ENCODE measurements at regions not wholly inside any gene's neighbourhood (a gene's known extent, or its start where the extent isn't known, plus 50 kb on each side); places are given as distances from the start of the nearest gene placed in this dataset.
"Not testable (repeated sequence)": the region's sequence is repeated elsewhere in the genome, so short reads cannot be mapped to it uniquely, and the experiment has no call there.

DNA sequence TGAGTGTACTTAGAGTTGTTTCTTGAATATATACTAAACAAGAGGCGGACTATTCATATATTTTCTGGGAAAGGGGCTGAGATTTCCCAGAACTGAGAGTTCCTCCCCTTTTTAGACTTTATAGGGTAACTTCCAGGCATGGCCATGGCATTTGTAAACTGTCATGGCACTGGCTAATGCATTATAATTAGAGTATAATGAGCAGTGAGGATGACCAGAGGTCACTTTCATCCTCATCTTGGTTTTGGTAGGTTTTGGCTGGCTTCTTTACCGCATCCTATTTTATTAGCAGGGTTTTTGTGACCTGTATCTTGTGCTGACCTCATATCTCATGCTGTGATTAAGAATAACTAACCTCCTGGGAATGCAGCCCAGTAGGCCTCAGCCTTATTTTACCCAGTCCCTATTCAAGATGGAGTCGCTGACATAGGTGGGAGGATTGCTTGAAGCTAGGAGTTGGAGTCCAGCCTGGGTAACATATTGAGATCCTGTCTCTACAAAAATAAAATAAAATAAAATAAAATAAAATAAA is 91.4 kb downstream of the MOBP start:
- no peaks in the 10 kb centered on the region for H3K9me3 ChIP-seq (ENCODE audit: control insufficient read depth in 2 of 2, low read length in 2 of 2)
- no peaks in the 10 kb centered on the region for H3K4me1 ChIP-seq (ENCODE audit: control insufficient read depth, insufficient read depth, low read length, poor library complexity, severe bottlenecking)
- Mint-ChIP-seq H3K36me3 (no peaks in the 10 kb centered on the region), H3K4me1 (no peaks in the 10 kb centered on the region), H3K27me3 (peaks cover 18% of the 10 kb centered on the region), H3K27ac (no peak overlapping the region), H3K4me3 (no peak overlapping the region), H3K9me3 (peaks cover 0 to 9% (median 2%) of the 10 kb centered on the region in 7 donors)
- H3K27ac ChIP-seq (ENCODE audit: insufficient read depth, low read length, poor library complexity, severe bottlenecking): no peak overlapping the region
- peaks cover 2% of the 10 kb centered on the region for H3K27me3 ChIP-seq (ENCODE audit: control insufficient read depth, insufficient read depth, low read length)
- no peaks in the 10 kb centered on the region for H3K36me3 ChIP-seq (ENCODE audit: control insufficient read depth, insufficient read depth, low read length)
- DNase-seq: no peak
- no peak overlapping the region for H3K4me3 ChIP-seq (ENCODE audit: low read depth, low read length)
- ATAC-seq (ENCODE audit: low read depth in 2 of 2): no peak

DNA sequence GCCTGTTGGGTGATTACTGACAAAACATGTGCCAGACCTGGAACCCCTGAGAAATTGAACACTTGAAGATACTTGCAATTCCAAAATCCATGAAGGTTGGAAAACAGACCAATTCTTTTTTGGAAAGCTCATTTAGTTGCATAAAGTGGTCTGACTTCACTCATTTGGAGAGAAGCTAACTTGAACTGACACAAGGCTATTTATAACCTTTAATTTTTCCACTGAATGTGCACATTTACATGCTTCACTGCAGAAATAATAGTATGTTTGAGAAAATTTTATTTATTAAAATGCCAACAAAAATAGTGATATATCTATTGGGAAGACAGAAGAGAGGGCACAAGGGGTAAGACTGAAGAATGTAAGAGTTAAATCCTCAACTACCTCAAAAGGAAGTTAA is 92.1 kb downstream of the MOBP start:
- H3K27me3 ChIP-seq (ENCODE audit: control insufficient read depth, insufficient read depth, low read length): peaks cover 2% of the 10 kb centered on the region
- H3K27ac Mint-ChIP-seq: no peak overlapping the region
- no peak overlapping the region for H3K4me3 Mint-ChIP-seq
- H3K9me3 Mint-ChIP-seq: peaks cover 0 to 5% (median 1%) of the 10 kb centered on the region in 7 donors
- no peaks in the 10 kb centered on the region for H3K36me3 ChIP-seq (ENCODE audit: control insufficient read depth, insufficient read depth, low read length)
- no peaks in the 10 kb centered on the region for H3K36me3 Mint-ChIP-seq
- H3K4me1 Mint-ChIP-seq: no peaks in the 10 kb centered on the region
- no peak for DNase-seq
- H3K4me1 ChIP-seq (ENCODE audit: control insufficient read depth, insufficient read depth, low read length, poor library complexity, severe bottlenecking): no peaks in the 10 kb centered on the region
- peaks cover 14% of the 10 kb centered on the region for H3K27me3 Mint-ChIP-seq
- H3K27ac ChIP-seq (ENCODE audit: insufficient read depth, low read length, poor library complexity, severe bottlenecking): no peak overlapping the region
- no peak for ATAC-seq (ENCODE audit: low read depth in 2 of 2)
- no peaks in the 10 kb centered on the region for H3K9me3 ChIP-seq (ENCODE audit: control insufficient read depth in 2 of 2, low read length in 2 of 2)
- H3K4me3 ChIP-seq (ENCODE audit: low read depth, low read length): no peak overlapping the region

DNA sequence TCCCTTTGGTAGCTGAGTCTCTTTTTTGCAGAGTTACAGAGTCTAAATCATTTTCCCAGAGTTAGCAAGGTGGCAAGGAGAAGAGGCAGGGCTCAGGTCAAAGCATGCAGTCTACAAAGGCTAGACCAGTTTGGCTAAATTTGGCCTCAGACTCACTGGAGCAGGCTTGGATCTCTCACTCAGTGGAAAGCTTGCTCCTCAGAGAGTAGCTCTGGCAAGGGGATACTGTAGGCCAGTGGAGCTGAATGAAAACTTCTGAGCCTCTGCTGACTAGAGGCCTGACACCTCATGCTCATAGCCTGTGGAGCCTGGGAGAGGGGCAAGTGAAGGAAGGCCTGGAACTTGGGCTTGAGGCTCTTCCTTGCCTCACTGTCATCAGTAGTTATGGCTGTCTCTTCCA is 101.0 kb downstream of the MOBP start:
- H3K27me3 Mint-ChIP-seq: peaks cover 14% of the 10 kb centered on the region
- Histone ChIP-seq H3K4me1 (ENCODE audit: control insufficient read depth, insufficient read depth, low read length, poor library complexity, severe bottlenecking) (no peaks in the 10 kb centered on the region), H3K36me3 (ENCODE audit: control insufficient read depth, insufficient read depth, low read length) (no peaks in the 10 kb centered on the region), H3K27me3 (ENCODE audit: control insufficient read depth, insufficient read depth, low read length) (no peaks in the 10 kb centered on the region), H3K27ac (ENCODE audit: insufficient read depth, low read length, poor library complexity, severe bottlenecking) (no peak overlapping the region), H3K9me3 (ENCODE audit: control insufficient read depth in 2 of 2, low read length in 2 of 2) (no peaks in the 10 kb centered on the region), H3K4me3 (ENCODE audit: low read depth, low read length) (no peak overlapping the region)
- H3K4me1 Mint-ChIP-seq: no peaks in the 10 kb centered on the region
- ATAC-seq (ENCODE audit: low read depth in 2 of 2) (no peak), DNase-seq (no peak)
- peaks cover 0 to 3% (median 0%) of the 10 kb centered on the region in 7 donors for H3K9me3 Mint-ChIP-seq
- no peak overlapping the region for H3K27ac Mint-ChIP-seq
- H3K4me3 Mint-ChIP-seq: no peak overlapping the region
- H3K36me3 Mint-ChIP-seq: no peaks in the 10 kb centered on the region

DNA sequence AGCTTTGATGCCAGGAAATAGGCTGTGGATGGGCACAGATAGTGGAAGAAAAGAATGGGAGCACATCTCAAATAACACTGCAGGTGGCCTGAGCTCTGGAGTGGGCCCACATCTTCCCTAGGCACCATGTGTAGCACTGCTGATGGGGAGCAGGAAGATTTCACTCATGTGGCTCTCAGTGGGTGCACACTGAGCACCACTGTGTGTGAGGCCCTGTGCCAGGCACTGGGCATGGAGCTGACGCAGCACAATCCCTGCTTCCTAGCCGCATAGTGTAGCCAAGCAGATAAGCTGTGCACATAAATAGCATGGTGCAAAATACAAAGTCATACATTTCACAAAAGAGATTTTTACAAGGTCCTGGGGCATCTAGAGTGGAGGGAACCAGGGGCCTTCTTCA is 101.6 kb downstream of the MOBP start:
- DNase-seq (no peak), ATAC-seq (ENCODE audit: low read depth in 2 of 2) (no peak)
- no peak overlapping the region for H3K27ac ChIP-seq (ENCODE audit: insufficient read depth, low read length, poor library complexity, severe bottlenecking)
- no peaks in the 10 kb centered on the region for H3K27me3 ChIP-seq (ENCODE audit: control insufficient read depth, insufficient read depth, low read length)
- peaks cover 0 to 3% (median 0%) of the 10 kb centered on the region in 7 donors for H3K9me3 Mint-ChIP-seq
- H3K4me1 ChIP-seq (ENCODE audit: control insufficient read depth, insufficient read depth, low read length, poor library complexity, severe bottlenecking): no peaks in the 10 kb centered on the region
- H3K4me3 Mint-ChIP-seq: no peak overlapping the region
- H3K9me3 ChIP-seq (ENCODE audit: control insufficient read depth in 2 of 2, low read length in 2 of 2): no peaks in the 10 kb centered on the region
- no peaks in the 10 kb centered on the region for H3K4me1 Mint-ChIP-seq
- H3K36me3 ChIP-seq (ENCODE audit: control insufficient read depth, insufficient read depth, low read length): no peaks in the 10 kb centered on the region
- no peak overlapping the region for H3K27ac Mint-ChIP-seq
- H3K4me3 ChIP-seq (ENCODE audit: low read depth, low read length): no peak overlapping the region
- H3K36me3 Mint-ChIP-seq: no peaks in the 10 kb centered on the region
- H3K27me3 Mint-ChIP-seq: peaks cover 14% of the 10 kb centered on the region

DNA sequence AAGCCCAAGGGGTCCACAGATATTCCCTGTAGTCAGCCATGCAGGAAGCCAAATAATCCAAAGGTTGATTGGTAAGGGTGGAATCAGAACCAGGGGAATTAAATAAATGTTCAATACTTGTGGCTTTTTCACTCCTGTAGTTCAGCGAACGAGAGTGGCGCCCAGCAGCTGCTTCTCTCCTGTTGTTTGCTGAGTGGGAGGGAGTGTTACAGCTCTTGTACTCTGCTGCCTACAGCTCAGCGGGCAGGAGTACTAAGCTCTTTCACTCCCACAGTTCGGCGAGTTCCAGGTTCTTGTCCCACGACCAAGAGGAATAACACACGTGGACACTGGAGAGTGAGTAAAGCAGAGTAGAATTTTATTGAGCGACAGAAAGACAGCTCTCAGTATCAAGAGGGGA is 105.9 kb downstream of the MOBP start:
- Histone ChIP-seq H3K4me3 (ENCODE audit: low read depth, low read length) (no peak overlapping the region), H3K27ac (ENCODE audit: insufficient read depth, low read length, poor library complexity, severe bottlenecking) (no peak overlapping the region), H3K4me1 (ENCODE audit: control insufficient read depth, insufficient read depth, low read length, poor library complexity, severe bottlenecking) (no peaks in the 10 kb centered on the region), H3K27me3 (ENCODE audit: control insufficient read depth, insufficient read depth, low read length) (peaks cover 4% of the 10 kb centered on the region), H3K9me3 (ENCODE audit: control insufficient read depth in 2 of 2, low read length in 2 of 2) (no peaks in the 10 kb centered on the region), H3K36me3 (ENCODE audit: control insufficient read depth, insufficient read depth, low read length) (no peaks in the 10 kb centered on the region)
- H3K27me3 Mint-ChIP-seq: peaks cover 9% of the 10 kb centered on the region
- H3K4me1 Mint-ChIP-seq: no peaks in the 10 kb centered on the region
- ATAC-seq (ENCODE audit: low read depth in 2 of 2) (no peak), DNase-seq (no peak)
- H3K36me3 Mint-ChIP-seq: no peaks in the 10 kb centered on the region
- H3K27ac Mint-ChIP-seq: no peak overlapping the region
- no peak overlapping the region for H3K4me3 Mint-ChIP-seq
- H3K9me3 Mint-ChIP-seq: peaks cover 0 to 3% (median 0%) of the 10 kb centered on the region in 7 donors

- H3K9me3 ChIP-seq (ENCODE audit: control insufficient read depth in 2 of 2, low read length in 2 of 2): no peaks in the 10 kb centered on the region
- H3K27ac Mint-ChIP-seq: no peak overlapping the region
- H3K36me3 ChIP-seq (ENCODE audit: control insufficient read depth, insufficient read depth, low read length): no peaks in the 10 kb centered on the region
- no peaks in the 10 kb centered on the region for H3K4me1 Mint-ChIP-seq
- H3K27ac ChIP-seq (ENCODE audit: insufficient read depth, low read length, poor library complexity, severe bottlenecking): no peak overlapping the region
- H3K4me3 Mint-ChIP-seq: no peak overlapping the region
- DNase-seq (no peak), ATAC-seq (ENCODE audit: low read depth in 2 of 2) (no peak)
- H3K27me3 ChIP-seq (ENCODE audit: control insufficient read depth, insufficient read depth, low read length): peaks cover 4% of the 10 kb centered on the region
- no peak overlapping the region for H3K4me3 ChIP-seq (ENCODE audit: low read depth, low read length)
- H3K4me1 ChIP-seq (ENCODE audit: control insufficient read depth, insufficient read depth, low read length, poor library complexity, severe bottlenecking): no peaks in the 10 kb centered on the region
- H3K27me3 Mint-ChIP-seq: peaks cover 22% of the 10 kb centered on the region
- peaks cover 0 to 3% (median 0%) of the 10 kb centered on the region in 7 donors for H3K9me3 Mint-ChIP-seq
- no peaks in the 10 kb centered on the region for H3K36me3 Mint-ChIP-seq
Measured at GRCh38 chr3:39577541-39577940, 110.1 kb downstream of the MOBP start.

GRCh38 chr3:39586215-39586614 is 118.7 kb downstream of the MOBP start:
- not testable (repeated sequence) for H3K27ac ChIP-seq (ENCODE audit: insufficient read depth, low read length, poor library complexity, severe bottlenecking); H3K27ac Mint-ChIP-seq; H3K4me1 ChIP-seq (ENCODE audit: control insufficient read depth, insufficient read depth, low read length, poor library complexity, severe bottlenecking); H3K4me1 Mint-ChIP-seq; H3K27me3 ChIP-seq (ENCODE audit: control insufficient read depth, insufficient read depth, low read length); H3K4me3 ChIP-seq (ENCODE audit: low read depth, low read length); DNase-seq; H3K4me3 Mint-ChIP-seq; H3K9me3 ChIP-seq (ENCODE audit: control insufficient read depth in 2 of 2, low read length in 2 of 2); H3K36me3 Mint-ChIP-seq; ATAC-seq (ENCODE audit: low read depth in 2 of 2); H3K9me3 Mint-ChIP-seq; H3K36me3 ChIP-seq (ENCODE audit: control insufficient read depth, insufficient read depth, low read length)
- peaks cover 27% of the 10 kb centered on the region for H3K27me3 Mint-ChIP-seq

DNA sequence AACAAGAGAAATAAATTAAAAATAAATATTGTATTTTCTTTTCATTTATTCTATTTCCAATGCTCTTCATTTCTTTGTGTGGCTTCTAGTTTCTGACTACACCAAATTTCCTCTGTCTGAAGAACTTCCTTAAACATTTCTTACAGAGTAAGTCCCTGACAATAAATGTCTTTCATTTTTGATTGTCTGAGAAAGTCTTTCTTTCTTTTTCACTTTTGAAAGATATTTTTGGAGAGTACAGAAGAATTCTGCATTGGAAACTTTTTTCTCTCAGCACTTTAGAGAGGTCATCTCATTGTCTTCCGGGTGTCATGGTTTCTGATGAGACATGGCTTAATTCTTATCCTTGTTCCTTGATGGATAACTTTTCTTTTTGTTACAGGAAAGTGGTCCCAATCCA is 119.6 kb downstream of the MOBP start:
- no peak for ATAC-seq (ENCODE audit: low read depth in 2 of 2)
- no peaks in the 10 kb centered on the region for H3K9me3 ChIP-seq (ENCODE audit: control insufficient read depth in 2 of 2, low read length in 2 of 2)
- no peaks in the 10 kb centered on the region for H3K36me3 ChIP-seq (ENCODE audit: control insufficient read depth, insufficient read depth, low read length)
- H3K27me3 ChIP-seq (ENCODE audit: control insufficient read depth, insufficient read depth, low read length): peaks cover 2% of the 10 kb centered on the region
- Mint-ChIP-seq H3K4me1 (no peaks in the 10 kb centered on the region), H3K27ac (no peak overlapping the region), H3K4me3 (no peak overlapping the region), H3K36me3 (no peaks in the 10 kb centered on the region), H3K9me3 (peaks cover 0 to 4% (median 1%) of the 10 kb centered on the region in 7 donors), H3K27me3 (peaks cover 18% of the 10 kb centered on the region)
- DNase-seq: no peak
- H3K27ac ChIP-seq (ENCODE audit: insufficient read depth, low read length, poor library complexity, severe bottlenecking): no peak overlapping the region
- no peaks in the 10 kb centered on the region for H3K4me1 ChIP-seq (ENCODE audit: control insufficient read depth, insufficient read depth, low read length, poor library complexity, severe bottlenecking)
- H3K4me3 ChIP-seq (ENCODE audit: low read depth, low read length): no peak overlapping the region

All from CD4-positive, CD25-positive, alpha-beta regulatory T cell (primary cell).